ENCODE measurements at regions not wholly inside any gene's neighbourhood (a gene's known extent, or its start where the extent isn't known, plus 50 kb on each side); places are given as distances from the start of the nearest gene placed in this dataset.

DNA sequence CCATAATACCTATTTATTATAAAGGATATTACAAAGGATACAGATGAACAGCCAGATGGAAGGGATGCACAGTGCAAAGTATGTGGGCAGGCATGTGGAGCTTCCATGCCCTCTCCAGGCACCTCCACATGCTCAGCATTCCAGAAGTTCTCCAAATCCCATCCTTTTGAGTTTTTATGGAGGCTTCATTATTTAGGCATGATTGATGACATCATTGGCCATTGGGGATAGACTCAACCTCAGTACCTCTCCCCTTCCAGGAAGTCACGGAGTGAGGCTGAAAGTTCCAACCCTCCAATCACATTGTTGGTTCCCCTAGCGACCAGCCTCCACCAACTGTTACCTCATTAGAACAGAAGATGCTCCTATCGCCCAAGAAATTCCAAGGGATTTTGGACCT is 156.4 kb downstream of the ATP23 start:
- no peak for TF ChIP-seq CTCF (IDR thresholded peaks at IDR 0.05)
- TF ChIP-seq ZFX (IDR thresholded peaks at IDR 0.05; ENCODE audit: borderline replicate concordance): no peak
